ENCODE measurements at regions not wholly inside any gene's neighbourhood (a gene's known extent, or its start where the extent isn't known, plus 50 kb on each side); places are given as distances from the start of the nearest gene placed in this dataset.

GRCh38 chr17:55865072-55865762, 114.4 kb downstream of the PCTP start:
- no peaks in the 10 kb centered on the region for H3K4me1 ChIP-seq
- H3K36me3 ChIP-seq = no peaks in the 10 kb centered on the region
- H3K27me3 ChIP-seq = no peaks in the 10 kb centered on the region
- H3K4me3 ChIP-seq = no peak overlapping the region
- TF ChIP-seq POLR2AphosphoS5 (IDR thresholded peaks at IDR 0.05) (no peak), POLR2A (IDR thresholded peaks at IDR 0.05) (no peak), EP300 (IDR thresholded peaks at IDR 0.05) (no peak), CTCF (IDR thresholded peaks at IDR 0.05) (no peak)
- no peaks in the 10 kb centered on the region for H3K9me3 ChIP-seq
- no peak for ATAC-seq
- no peak overlapping the region for H3K27ac ChIP-seq

- TF ChIP-seq POLR2AphosphoS5 (IDR thresholded peaks at IDR 0.05) (no peak), EP300 (IDR thresholded peaks at IDR 0.05) (no peak), POLR2A (IDR thresholded peaks at IDR 0.05) (no peak), CTCF (IDR thresholded peaks at IDR 0.05) (no peak)
- no peaks in the 10 kb centered on the region for H3K27me3 ChIP-seq
- no peak overlapping the region for H3K4me3 ChIP-seq
- no peak for ATAC-seq
- no peaks in the 10 kb centered on the region for H3K4me1 ChIP-seq
- H3K27ac ChIP-seq = no peak overlapping the region
- H3K36me3 ChIP-seq = no peaks in the 10 kb centered on the region
- no peaks in the 10 kb centered on the region for H3K9me3 ChIP-seq
These were observed 119.2 kb downstream of the PCTP start for GRCh38 chr17:55870044-55870443.

- H3K4me1 ChIP-seq = no peaks in the 10 kb centered on the region
- WGBS, 2 donors (ENCODE audit: low coverage in 1 of 2) = 84% methylated on average over 3 of the region's 3 CpGs
These were observed 121.5 kb downstream of the PCTP start for GRCh38 chr17:55872374-55872773.

GRCh38 chr17:55873017-55873758, 122.3 kb downstream of the PCTP start:
- WGBS, 2 donors (ENCODE audit: low coverage in 1 of 2) = 46 to 61% methylated on average over 3 to 4 of the region's 4 CpGs
- H3K27ac ChIP-seq = no peak overlapping the region
- H3K27me3 ChIP-seq = no peaks in the 10 kb centered on the region
- no peaks in the 10 kb centered on the region for H3K36me3 ChIP-seq
- no peaks in the 10 kb centered on the region for H3K4me1 ChIP-seq
- no peak for ATAC-seq
- TF ChIP-seq EP300 (IDR thresholded peaks at IDR 0.05) = no peak
- no peak for TF ChIP-seq POLR2A (IDR thresholded peaks at IDR 0.05)
- no peak for TF ChIP-seq POLR2AphosphoS5 (IDR thresholded peaks at IDR 0.05)
- TF ChIP-seq CTCF (IDR thresholded peaks at IDR 0.05) = no peak
- no peaks in the 10 kb centered on the region for H3K9me3 ChIP-seq
- H3K4me3 ChIP-seq = no peak overlapping the region

More at GRCh38 chr17:55872374-55872773, 121.5 kb downstream of the PCTP start:
- no peaks in the 10 kb centered on the region for H3K9me3 ChIP-seq
- TF ChIP-seq POLR2A (IDR thresholded peaks at IDR 0.05) (no peak), EP300 (IDR thresholded peaks at IDR 0.05) (no peak), POLR2AphosphoS5 (IDR thresholded peaks at IDR 0.05) (no peak), CTCF (IDR thresholded peaks at IDR 0.05) (no peak)
- ATAC-seq = no peak
- no peak overlapping the region for H3K27ac ChIP-seq
- no peak overlapping the region for H3K4me3 ChIP-seq
- H3K36me3 ChIP-seq = no peaks in the 10 kb centered on the region
- no peaks in the 10 kb centered on the region for H3K27me3 ChIP-seq

- no peak for ATAC-seq
- no peak for TF ChIP-seq POLR2AphosphoS5 (IDR thresholded peaks at IDR 0.05)
- no peak for TF ChIP-seq POLR2A (IDR thresholded peaks at IDR 0.05)
- TF ChIP-seq EP300 (IDR thresholded peaks at IDR 0.05) = no peak
- no peak for TF ChIP-seq CTCF (IDR thresholded peaks at IDR 0.05)
- Histone ChIP-seq H3K4me1 (no peaks in the 10 kb centered on the region), H3K27ac (no peak overlapping the region), H3K27me3 (no peaks in the 10 kb centered on the region), H3K4me3 (no peak overlapping the region), H3K9me3 (no peaks in the 10 kb centered on the region), H3K36me3 (no peaks in the 10 kb centered on the region)
- WGBS, 2 donors (ENCODE audit: low coverage in 1 of 2) = 43 to 89% methylated on average over 1 of the region's 1 CpG
These were observed 132.3 kb downstream of the PCTP start for GRCh38 chr17:55883149-55883548.
